Fibroblast of skin of left biceps (primary cell): ENCODE measurements at regions not wholly inside any gene's neighbourhood (a gene's known extent, or its start where the extent isn't known, plus 50 kb on each side); places are given as distances from the start of the nearest gene placed in this dataset.
A peak's percentile ranks its signal among the peaks of the same experiment; 100 is the strongest.
"Not testable (repeated sequence)": the region's sequence is repeated elsewhere in the genome, so short reads cannot be mapped to it uniquely, and the experiment has no call there.

Source experiments
- DNase-seq, 2 experiments: peaks; one replicate each; pipeline ENCODE4 v3.0.0-alpha.2; 2013; ENCODE audit warnings: low read depth in 2 of 2

DNA sequence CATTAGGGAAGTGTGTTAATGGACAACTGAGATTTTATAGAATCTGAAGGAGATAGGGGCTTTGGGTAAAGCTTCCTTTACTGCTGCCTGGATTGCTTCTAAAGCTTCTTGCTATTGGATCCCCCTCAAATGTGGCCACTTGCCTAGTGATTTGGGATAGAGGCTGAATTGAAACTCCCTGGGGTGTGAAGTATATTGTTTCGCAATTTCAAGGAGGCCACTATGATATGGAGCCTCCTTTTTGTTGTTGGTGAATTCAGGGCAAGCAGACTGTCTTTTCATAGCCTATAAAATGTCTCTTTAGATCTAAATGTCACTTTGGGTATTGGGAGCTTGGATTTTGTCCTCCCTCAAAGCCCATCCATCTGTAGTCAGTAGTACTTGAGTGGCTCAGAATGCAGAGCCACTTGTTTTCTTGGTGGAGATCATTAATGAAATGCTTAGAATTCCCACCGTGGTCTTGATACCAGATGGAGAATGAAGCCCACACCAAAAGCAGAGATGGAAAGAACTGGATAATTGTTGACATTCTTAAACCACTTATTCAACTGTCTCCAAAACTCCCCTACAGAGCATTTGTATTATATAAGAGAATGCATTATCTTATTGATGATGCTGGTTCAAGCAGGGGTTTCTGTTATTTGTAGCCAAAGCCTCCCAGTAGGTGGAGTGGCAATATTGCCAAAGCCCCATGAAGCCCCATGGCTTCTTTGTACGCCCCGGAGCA, 144.3 kb upstream of the KCNE2 start:
- DNase-seq: no peak

DNA sequence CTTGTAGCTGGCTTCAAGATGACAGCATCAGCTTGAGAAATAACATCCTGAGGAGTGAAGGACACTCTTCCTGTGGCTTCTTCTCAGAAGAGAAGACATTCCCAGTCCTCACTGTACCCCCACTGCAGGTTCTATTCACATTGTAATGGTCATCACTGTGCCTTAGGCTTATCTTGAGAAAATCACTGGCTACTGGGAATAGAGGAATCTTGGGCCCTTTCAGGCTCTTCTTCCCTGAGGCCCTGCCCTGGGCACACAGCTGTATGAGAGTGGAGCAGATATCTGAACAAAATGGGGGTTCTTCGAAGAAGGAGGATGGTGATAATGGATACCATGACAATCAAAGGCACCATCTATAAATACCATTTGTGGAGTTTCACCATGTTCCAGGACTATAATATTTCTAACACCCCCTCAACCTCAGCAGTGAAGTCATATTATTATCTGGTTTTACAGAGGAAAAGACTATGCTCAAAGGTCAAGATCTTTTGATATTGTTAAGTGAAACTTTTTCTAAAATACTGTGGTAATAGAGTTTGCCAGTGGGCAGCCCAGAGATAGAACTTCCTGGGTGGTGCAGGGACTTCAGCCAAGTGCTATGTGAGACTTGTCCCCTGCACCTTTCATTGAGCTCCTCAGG, 143.1 kb upstream of the KCNE2 start:
- no peak for DNase-seq

DNA sequence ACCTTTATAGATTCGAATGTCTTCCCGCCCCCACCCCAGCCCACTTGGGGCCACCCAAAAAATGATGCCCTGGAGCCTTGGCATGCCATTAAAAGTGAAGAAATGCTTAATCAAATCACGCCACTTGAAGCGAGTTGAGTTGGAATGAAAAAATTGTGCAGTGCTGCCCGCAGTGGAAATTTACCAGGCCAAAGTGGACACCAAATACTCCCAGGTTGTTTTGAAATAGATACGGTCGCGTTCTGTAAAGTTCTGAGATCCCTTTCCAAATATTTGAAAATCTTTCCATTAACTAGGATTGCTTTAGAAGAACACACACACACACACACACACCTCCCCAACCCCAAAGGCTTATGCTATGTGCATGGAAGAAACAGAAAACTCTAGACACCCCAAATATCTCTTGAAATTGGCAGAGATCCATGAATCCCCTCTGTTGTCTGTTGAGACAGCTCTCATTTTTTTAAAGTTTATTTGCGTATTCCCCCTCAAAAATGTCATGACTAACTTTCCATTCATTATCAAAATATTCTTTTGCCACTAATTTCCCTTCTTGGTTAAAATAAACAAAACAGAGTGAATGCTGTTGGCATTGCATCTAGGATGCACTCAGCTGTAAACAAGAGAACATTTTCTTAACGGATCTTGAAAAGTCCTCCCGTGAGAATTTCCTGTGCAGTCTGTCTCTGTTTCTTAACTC, 142.3 kb upstream of the KCNE2 start:
- no peak for DNase-seq

DNA sequence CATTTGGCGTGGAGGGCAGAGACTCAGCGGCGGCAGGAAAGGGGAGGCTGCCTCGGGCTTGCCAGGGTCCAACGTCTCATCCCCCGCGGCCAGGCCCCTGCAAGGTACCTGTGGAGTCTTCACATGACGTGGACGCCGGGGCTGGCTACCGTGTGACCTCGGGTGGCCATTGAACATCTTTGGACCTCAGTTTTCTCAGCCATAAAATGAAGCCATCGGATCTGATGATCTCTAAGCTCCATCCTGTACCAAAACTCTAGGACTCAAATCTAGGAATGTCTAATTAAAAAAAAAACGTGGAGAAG, 141.8 kb upstream of the KCNE2 start:
- DNase-seq: no peak

DNA sequence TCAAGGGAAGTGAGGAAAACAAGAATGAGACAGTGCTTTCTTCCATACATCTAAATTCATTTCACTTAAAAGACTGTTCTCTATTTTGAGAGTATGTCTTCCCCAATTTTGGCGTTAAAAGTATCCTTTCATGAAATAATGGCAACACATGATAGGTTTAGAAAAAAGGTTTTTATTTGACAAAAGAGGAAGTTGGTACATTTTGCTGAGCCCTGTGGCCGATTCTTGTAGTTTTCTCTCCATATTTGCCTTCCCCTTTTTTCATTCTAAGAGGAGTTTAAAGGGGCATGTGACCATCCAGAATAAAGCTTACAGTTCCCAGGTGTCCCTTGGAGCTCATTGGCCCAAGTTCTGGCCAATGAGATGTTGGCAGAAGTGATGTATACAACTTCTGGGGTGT, 140.4 kb upstream of the KCNE2 start:
- DNase-seq: no peak

DNA sequence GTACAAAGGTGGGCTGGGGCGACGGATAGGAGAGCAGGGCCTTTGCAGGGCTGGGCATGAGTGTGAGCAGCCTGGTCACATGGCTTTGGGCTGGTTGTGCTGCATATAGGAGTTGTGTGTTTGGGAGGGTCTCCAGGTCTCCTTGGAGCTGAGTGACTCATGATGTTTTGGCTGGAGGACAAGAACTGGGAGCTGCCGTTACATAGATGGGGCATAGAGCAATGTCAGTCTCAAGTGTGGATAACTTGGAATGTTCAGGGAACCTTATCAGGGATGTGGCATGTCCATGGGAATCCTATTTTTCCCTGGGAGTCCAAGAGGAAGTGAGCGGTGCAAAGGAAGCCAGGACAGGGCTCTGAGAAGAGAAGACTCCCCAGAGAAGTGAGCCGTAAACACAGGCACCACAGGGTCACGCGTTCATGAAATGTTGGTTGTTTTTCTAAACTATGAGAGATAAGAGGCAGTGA, 136.4 kb upstream of the KCNE2 start:
- DNase-seq: peak; percentile 23 to 25

DNA sequence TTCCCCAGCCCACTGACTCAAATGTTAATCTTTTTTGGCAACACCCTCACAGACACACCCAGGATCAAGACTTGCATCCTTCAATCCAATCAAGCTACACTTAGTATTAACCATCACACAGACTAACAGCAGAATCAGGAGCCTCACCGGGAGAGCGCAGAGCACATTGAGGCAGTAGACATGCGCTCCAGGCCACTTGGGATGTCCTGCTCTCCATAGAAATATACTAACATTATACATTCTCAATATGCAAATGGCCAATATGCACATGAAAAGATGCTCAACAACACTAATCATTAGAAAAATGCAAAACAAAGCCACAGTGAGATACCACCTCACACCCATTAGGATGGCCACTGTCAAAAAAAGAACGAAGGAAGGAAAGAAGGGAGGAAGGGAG, 135.0 kb upstream of the KCNE2 start:
- DNase-seq: no peak

DNA sequence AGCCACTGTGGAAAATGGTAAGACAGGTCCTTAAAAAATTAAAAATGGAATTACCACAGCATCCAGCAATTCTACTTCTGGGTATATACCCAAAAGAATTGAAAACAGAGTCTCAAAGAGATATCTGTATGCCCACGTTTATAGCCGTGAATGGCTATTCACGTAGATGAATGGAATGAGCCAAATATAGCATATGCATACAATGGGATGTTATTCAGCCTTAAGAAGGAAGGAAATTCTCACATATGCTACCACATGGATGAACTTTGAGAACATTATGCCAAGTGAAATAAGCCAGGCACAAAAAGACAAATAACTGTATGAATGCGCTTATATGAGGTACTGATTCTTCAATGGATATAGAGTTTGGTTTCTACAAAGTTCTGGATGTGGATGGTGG, 134.5 kb upstream of the KCNE2 start:
- DNase-seq: no peak

DNA sequence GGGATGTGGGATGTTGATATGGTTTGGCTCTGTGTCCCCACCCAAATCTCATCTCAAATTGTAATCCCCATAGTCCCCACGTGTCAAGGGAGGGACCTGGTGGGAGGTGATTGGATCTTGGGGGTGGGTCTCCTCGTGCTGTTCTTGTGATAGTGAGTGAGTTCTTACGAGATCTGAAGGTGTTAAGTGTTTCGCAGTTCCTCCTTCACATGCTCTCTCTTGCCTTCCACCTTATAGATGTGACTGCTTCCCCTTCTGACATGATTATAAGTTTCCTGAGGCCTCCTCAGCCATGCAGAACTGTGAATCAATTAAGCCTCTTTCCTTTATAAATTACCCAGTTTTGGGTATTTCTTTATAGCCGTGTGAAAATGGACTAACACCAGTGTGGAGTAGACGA, 130.1 kb upstream of the KCNE2 start:
- DNase-seq: not testable (repeated sequence)

DNA sequence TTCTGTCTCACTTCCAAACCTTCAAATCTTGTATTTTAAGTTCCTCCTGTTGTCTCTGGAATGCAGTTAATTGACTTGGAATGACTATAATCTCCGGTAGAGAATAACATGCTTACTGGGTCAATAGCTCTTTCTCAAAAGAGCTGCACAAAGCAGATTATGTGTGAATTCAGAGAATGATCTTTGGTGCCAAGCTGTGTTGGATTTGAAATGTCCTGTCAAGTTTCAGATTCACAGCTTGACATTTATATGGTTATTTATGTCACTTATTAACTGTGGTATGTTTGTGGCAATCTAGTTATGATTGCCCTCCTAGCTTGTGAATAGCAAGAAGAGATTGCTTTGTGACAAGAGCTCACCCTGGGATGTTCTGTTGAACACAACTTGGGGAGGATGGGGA, 128.3 kb upstream of the KCNE2 start:
- DNase-seq: no peak

DNA sequence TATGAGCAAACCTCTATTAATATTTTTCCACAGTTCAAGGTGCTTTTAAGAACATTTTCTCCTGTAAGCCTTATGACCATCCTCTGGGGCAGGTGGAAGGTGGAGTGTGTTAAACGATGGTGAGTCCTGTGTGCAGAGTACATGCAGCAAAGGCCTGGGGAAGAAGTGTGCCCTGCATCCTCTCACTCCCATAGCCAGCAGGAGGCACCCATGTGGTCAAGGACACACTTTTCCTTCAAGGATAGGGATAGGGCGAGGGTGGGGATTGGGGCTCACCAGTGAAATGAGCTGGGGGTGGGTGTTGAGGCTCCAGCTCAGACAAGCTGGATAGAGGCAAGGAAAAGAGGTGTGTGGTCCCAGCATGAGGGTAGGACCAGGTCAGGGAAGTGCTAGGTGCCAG, 120.8 kb upstream of the KCNE2 start:
- no peak for DNase-seq

DNA sequence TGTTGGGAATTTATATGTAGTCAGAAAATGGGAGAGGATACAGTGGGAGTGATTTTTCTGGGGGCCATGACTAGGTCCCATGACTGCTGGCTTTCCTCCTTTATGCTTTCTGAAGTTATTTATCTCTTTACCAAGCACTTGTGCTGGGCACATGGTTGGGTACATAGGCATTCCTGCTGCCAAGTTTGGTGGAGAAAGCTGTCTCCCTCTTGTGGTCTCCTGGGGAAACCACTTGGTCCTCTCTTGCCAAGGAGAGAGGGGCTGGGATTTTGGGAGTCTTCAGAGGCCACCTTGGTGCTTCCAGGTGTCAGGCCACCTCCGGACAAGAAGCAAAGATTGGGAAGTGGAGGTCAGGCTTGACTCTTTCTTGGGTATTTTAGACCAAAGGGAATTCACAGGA, 120.2 kb upstream of the KCNE2 start:
- DNase-seq: no peak

DNA sequence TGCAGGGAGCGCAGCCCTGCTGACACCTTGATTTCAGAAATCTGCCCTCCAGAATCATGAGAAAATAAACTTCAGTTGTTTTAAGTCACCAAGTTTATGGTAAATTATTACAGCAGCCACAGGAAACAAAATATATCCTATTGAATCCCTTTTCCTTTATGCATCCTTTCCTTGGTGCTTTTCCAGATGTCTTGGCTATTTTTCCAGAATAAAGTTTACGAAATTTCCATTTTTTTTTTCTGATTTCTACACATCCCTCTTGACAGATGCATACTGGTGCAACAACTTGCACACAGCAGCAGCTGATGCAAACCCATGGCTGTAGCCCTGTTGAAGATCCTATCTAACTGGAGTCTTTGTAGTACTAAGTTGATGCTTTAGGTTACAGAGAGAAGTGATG, 111.1 kb upstream of the KCNE2 start:
- no peak for DNase-seq

DNA sequence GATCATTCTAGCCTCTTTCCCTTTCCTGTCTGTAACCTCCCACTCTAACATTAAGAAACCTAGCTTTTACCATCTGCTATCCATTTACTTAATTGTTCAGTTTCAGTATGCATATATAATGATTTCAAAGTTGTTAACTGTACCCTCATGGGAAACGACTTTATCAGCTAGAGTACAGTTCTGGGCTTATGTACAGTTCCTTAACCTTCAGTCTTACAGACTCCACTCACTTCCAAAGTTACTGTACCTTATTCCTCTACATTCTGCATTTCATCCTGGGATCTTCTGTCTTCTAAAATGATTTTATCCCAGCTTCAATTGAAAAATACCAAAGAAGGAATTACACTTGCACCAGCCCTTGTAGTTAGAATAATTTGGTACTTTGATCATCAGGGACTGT, 108.7 kb upstream of the KCNE2 start:
- DNase-seq: no peak

DNA sequence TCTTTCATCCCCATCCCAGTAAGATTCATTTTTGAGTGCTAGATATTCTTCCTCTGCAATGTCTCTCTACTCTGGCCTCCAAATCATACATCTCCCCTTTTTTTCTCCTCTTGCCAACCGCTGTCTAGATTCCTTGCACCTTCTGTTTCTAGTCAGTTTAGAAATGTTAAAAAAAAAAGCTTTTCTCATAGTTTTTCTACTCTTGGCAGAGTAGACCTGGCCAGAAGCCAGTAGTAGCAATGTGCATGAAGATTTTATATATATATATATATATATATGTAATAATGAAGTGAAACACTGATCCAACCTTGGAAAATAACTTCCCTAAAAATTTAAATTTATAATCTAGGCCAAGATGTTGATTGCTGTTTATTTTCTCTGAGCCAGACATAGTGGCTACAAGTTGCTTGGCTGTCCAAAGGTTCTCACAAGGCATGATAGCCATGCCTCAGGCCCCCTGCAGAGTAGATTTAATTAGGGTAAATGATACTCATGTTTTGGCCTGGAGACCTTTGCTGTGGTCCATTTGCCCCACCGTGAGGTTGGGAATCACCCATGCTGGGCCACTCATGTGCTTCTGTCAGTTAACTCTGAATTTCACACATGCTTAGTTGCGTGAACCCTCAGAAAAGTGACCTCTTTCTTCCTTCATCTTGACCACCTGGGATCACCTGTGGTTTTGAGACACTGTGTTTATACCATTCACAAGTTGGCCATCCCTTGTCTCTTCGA, 103.4 kb upstream of the KCNE2 start:
- DNase-seq: no peak

DNA sequence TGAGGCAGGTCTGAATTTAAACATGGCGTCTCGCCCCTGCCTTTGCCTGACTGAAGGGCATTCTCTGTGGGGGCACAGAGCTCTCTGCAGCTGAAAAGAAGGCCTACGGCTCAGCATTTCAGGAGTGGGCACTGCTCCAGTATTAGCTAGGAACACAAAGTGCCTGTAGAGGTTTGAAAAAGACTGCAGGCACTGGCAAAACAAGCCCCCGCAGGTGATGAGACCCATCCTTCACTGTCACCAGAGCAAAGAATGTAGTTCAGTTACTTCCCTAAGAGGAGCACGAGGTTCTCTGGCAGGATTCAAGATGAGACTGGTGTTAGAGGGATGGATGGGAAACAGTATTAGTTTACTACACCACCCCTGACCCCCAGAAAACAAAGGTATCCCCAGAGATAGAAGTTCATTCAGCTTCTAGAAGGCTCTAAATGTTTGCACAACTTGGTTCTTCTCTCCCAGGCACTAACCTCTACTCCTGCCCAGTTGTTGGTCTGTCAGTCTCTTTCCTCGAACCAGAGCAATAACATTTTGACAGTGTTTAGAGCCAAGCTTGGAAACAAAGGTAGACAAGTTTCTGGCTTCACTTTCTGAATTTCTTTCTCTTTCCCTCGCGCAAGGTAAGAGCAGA, 101.9 kb upstream of the KCNE2 start:
- DNase-seq: no peak

DNA sequence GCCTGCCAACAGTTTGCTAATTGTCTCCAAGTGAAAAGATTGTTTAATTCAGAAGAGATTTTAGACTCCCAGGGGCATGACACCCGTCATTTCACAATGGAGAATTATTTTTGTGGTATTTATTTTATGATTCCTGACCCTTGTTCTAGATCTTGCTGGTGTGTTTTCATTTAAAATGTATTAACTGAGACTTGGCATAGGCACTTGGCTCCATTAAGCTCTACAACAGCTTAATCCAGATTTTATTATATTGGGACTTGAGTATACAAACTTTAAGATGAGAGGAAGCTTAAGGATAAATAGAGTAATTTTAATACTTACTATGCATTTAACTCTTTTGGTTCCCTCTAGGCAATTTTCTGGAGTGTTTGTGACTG, 101.3 kb upstream of the KCNE2 start:
- DNase-seq: no peak

DNA sequence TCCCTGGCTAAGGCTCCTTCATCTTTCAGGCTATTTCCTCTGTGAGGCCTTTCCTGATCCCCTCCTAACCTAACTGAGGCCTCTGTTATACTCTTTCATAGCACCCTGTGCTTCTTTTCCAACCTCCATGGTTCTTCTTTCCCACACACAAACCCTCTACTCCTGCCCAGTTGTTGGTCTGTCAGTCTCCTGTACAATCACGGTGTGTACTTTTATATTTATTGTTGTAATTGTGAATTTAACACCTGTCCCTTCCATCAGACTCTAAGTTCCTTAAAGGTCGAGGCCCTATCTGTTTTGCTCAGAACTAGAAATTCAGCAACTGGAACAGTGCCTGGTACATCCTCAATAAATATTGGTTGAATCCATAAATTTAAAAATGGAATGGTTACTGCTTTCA, 100.2 kb upstream of the KCNE2 start:
- no peak for DNase-seq

DNA sequence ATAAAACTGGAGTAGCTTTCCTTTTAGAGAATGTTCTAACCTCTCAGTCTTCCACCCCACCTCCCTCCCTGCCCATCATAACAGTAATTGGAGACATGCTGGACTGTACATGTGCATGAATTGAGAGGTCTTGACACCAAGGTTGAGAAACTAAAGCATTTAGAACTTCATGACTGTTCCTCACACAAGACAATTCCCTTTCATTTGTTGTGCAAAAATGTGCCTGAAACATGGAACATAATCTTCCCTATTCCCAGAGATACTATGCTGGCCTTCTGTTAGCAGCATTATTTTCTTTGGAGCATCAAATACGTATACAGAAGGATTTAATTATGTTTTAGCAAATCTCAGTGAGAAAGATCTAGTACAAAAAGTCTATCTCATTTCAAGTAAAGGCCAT, 97.5 kb upstream of the KCNE2 start:
- no peak for DNase-seq

DNA sequence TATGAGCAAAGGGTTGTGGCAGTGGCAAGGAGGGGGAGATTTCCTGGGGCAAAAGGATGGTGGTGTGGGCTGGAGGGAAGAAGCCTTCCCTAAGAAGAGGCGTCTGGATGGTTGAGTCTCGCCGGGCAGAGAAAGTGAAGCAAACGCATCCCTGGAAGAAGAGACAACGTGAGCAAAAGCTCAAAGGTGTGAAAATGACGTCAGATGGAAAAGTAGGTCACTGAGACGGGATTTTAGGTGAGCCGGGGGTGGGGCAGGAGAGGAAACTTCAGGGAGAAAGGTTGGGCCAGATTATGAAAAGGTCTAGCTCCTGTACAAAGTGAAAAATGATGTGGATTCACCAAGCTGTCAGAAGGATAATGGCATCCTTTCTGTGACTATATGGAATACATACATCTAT, 95.3 kb upstream of the KCNE2 start:
- no peak for DNase-seq

DNA sequence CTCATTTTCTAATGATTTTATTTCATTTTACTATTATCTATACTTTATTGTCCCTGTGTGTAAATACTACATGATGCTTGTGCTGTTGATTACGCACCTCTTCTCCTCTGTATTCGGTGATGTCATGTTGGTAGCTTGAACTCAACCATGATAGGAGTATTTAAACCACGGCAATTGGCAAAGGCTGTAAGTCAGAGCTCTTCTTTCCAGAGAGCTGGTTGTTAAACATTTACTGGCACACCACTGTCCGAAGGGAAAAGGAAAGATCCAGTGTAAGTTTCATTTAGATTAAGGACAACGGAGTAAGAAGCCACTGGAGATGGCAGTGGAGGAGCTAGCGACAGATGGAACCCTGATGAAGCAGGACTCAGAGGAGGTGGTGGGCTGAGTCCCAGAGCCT, 93.4 kb upstream of the KCNE2 start:
- DNase-seq: no peak

DNA sequence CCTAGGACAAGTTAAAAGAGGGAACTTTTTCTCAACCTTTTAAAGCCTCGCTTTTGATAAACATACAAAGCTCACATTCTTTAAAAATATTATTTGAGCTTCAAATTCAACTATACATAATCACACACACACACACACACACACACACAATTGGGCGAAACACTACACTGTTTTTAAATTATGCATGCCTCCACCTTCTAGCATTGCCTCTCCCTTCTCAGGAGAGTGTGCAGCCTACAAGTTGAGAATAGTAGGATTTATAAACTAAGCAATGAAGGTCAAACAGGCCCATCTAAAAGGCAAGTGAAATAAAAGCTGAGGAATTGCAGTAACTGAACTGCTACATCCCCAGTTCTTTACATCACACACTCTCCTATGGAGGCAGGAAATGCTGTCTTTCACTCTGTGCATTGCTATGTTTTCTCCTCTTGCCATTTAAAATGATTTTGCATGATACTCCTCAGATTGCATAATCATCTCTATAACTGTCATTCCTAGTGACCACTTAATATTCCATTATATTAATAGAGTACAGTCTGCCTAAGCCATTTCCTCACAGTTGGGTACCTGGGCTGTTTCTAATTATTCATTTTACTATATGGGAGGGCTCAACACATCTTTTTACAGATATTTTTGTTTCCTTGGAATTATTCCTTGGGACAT, 92.5 kb upstream of the KCNE2 start:
- DNase-seq: peak; percentile 12 to 13
